Epithelial cell of esophagus (primary cell): ENCODE measurements at regions not wholly inside any gene's neighbourhood (a gene's known extent, or its start where the extent isn't known, plus 50 kb on each side); places are given as distances from the start of the nearest gene placed in this dataset.

Source experiments
- DNase-seq: peaks from one replicate; pipeline ENCODE4 v3.0.0; 2010; ENCODE audit warnings: low read depth
- H3K4me3 ChIP-seq: 2 replicates; pipeline ENCODE4 v1.5.1; 2011; ENCODE audit warnings: mild to moderate bottlenecking, low read length, control low read depth
- CTCF ChIP-seq: IDR thresholded peaks from 2 replicates; pipeline ENCODE4 v1.5.1; 2011; ENCODE audit warnings: low read depth, mild to moderate bottlenecking, low read length, control low read depth, inconsistent platforms; ENCODE audit not compliant: insufficient read depth; ENCODE audit errors: missing control alignments

DNA sequence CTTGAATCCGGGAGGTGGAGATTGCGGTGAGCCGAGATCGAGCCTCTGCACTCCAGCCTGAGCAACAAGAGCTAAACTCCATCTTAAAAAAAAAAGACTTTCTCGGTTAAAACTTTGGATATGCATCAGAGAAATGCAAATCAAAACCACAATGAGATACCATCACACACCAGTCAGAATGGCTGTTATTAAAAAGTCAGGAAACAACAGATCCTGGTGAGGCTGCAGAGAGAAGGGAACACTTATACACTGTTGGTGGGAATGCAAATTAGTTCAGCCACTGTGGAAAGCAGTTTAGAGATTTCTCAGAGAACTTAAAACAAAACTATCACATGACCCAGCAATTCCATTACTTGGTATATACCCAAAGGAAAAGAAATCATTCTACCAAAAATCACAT is 619.4 kb upstream of the KIRREL3 start:
- no peak overlapping the region for H3K4me3 ChIP-seq
- TF ChIP-seq CTCF = no peak
- DNase-seq = no peak

DNA sequence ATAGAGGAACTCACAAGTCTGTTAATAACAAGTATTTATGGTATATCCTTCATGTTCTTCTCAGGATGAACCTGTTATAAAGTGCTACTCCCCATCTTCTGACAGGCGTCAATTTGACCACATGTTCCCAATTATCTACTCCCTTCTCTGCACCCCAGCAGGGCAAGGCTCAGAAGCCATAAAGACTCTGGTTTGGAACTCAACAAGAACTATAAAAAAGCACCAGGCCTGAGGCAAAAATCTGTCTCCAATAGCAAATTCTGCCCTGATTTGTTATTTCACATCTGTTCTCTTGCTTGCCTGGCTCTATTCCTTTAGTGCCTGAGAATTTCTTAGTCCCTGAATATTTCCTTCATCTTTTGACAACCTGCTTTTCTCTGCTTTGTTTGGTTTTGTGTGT is 618.2 kb upstream of the KIRREL3 start:
- TF ChIP-seq CTCF = no peak
- DNase-seq = no peak
- H3K4me3 ChIP-seq = no peak overlapping the region

DNA sequence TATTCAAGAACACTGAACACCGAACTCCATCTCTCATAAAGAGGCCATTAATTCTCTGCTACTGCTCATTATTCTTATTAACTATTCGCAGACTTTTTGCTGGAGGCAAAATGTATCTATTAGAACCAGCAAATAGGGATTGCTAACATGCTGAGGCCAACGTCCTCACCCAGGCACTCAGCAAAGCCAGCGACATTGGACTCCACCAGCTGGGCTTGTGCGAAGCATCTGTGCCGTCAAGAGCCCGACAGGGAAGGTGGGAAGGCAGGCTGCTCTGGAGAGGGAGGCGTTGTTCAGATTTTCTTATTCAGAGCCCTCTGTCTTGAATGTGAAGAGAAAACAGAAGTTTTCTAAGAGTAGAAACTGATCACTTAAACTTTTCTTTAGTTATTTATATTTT is 615.6 kb upstream of the KIRREL3 start:
- TF ChIP-seq CTCF = no peak
- DNase-seq = no peak
- no peak overlapping the region for H3K4me3 ChIP-seq

- no peak for TF ChIP-seq CTCF
- H3K4me3 ChIP-seq = no peak overlapping the region
- no peak for DNase-seq
Observed at GRCh38 chr11:127612607-127613006, 612.0 kb upstream of the KIRREL3 start.

DNA sequence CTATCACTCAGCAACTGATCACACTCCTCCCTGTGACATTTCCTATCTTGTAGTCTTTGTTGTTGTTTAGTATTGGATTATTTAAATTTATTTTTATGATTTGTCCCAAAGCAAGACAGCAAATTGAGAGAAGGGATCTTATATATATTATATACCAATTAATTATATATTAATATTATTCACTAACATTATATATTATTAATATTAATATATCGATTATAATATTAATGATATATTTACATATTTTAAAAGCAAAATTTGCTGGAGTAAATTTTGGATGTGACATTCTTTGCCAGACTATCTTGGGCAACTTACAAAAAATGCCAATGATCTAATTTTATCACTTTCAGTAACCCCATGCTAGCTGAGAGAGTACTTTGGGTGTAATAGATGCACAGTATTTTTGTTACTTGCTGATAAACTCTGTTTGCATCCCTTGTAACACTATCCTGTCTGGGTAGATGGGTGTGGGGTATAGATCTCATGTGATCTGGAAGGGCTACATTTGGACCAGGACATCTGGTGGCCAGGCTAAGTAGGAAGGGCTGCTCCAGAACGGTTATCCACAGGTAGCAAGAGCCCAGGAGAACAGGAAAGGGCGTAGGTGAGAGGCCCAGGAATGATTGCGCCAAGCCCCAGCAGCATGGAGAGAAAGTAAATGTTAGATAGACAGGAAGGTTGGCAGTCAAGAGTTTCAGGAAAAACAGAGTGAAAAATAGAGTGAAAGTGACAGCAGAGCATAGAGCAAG is 608.6 kb upstream of the KIRREL3 start:
- TF ChIP-seq CTCF = no peak
- no peak for DNase-seq
- no peak overlapping the region for H3K4me3 ChIP-seq

DNA sequence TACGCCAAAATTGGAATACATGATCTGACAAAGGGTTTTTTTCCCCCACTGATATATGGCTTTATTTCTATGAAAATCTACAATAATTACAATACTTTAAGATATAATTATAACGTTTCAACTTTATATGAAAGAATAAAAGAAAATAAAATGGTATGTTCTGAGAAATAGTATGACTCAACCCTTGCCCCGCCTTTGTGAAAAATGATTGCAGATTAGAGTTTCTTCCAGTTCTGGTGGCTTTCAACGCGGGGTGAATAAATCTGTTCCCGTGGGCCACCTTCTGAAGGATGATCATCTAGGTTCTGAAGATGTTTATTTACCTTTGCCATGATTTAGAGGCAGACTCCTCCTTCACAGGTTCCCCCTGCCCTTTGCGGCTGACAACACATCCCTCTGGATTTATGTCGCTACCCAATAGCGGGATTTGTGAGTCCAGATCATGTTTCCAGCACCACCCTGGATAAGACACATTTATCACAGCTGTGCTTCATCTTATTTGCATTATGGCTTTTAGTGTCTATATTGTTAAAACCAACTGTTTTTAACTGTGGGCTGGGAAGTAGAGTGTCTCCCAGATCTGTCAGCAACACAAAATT is 607.0 kb upstream of the KIRREL3 start:
- no peak for TF ChIP-seq CTCF
- no peak overlapping the region for H3K4me3 ChIP-seq
- no peak for DNase-seq

- DNase-seq = no peak
- no peak overlapping the region for H3K4me3 ChIP-seq
- TF ChIP-seq CTCF = no peak
Observed at GRCh38 chr11:127601578-127601977, 601.0 kb upstream of the KIRREL3 start.
